ENCODE measurements at regions not wholly inside any gene's neighbourhood (a gene's known extent, or its start where the extent isn't known, plus 50 kb on each side); places are given as distances from the start of the nearest gene placed in this dataset.
"Not testable (repeated sequence)": the region's sequence is repeated elsewhere in the genome, so short reads cannot be mapped to it uniquely, and the experiment has no call there.

DNA sequence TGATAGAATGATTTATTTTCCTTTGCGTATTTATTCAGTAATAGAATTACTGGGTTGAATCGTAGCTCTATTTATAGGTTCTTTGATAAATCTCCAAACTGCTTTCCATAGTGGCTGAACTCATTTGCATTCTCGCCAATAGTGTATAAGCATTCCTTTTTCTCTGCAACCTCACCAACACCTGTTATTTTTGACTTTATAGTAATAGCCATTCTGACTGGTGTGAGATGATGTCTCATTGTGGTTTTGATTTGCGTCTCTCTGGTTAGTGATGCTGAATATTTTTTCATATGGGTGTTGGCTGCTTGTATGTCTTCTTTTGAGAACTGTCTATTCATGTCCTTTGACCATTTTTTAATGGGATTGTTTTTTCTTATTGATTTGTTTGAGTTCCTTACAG, 160.7 kb downstream of the MID1IP1 start:
- intact Hi-C loops (cut with DNase I; ENCODE audit: low total_unique reads): no loop called here
- no peak for DNase-seq
- TF ChIP-seq, protein P1, sequence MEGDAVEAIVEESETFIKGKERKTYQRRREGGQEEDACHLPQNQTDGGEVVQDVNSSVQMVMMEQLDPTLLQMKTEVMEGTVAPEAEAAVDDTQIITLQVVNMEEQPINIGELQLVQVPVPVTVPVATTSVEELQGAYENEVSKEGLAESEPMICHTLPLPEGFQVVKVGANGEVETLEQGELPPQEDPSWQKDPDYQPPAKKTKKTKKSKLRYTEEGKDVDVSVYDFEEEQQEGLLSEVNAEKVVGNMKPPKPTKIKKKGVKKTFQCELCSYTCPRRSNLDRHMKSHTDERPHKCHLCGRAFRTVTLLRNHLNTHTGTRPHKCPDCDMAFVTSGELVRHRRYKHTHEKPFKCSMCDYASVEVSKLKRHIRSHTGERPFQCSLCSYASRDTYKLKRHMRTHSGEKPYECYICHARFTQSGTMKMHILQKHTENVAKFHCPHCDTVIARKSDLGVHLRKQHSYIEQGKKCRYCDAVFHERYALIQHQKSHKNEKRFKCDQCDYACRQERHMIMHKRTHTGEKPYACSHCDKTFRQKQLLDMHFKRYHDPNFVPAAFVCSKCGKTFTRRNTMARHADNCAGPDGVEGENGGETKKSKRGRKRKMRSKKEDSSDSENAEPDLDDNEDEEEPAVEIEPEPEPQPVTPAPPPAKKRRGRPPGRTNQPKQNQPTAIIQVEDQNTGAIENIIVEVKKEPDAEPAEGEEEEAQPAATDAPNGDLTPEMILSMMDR (IDR thresholded peaks at IDR 0.05): no peak
- no peak for TF ChIP-seq POLR2A (IDR thresholded peaks at IDR 0.05)

DNA sequence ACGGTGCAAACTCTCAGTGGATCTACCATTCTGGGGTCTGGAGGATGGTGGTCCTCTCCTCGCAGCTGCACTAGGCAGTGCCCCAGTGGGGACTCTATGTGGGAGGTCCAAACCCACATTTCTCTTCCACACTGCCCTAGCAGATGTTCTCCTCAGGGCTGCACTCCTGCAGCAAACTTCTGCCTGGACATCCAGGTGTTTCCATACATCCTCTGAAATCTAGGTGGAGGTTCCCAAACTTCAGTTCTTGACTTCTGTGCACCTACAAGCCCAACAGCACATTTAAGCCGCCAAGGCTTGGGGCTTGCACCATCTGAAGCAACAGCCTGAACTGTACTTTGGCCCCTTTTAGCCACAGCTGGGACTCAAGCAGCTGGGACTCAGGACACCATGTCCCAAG, 162.0 kb downstream of the MID1IP1 start:
- DNase-seq; intact Hi-C loops (cut with DNase I; ENCODE audit: low total_unique reads); H3K4me1 ChIP-seq; H3K4me3 ChIP-seq; H3K27me3 ChIP-seq; H3K27ac ChIP-seq; H3K9me3 ChIP-seq; H3K36me3 ChIP-seq: not testable (repeated sequence)

More for the DNA sequence above, 160.7 kb downstream of the MID1IP1 start:
- H3K4me1 ChIP-seq: no peaks in the 10 kb centered on the region
- no peaks in the 10 kb centered on the region for H3K36me3 ChIP-seq
- H3K27me3 ChIP-seq: peaks cover 0 to 5% of the 10 kb centered on the region in 2 donors
- H3K27ac ChIP-seq: no peak overlapping the region
- H3K4me3 ChIP-seq: no peak overlapping the region
- H3K9me3 ChIP-seq: no peaks in the 10 kb centered on the region

DNA sequence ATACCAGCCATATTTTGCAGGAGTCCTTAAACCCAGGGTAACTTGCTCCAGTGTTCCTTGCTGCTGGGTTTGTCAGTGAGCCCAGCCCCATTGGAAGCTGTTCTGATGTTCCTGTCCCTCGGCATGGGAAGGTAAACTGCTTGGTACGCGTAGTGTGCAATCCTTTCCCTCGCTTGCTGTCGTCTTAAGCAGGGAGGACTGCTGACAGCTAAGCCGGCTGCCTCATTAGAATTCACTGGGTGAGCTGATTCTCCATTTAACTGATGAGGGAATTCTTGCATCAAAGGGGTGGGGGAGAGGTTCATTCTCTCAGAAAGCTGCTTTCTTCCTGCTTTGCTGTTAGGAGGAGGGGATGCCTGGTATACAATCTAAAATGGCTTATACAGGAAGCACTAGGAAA, 164.6 kb downstream of the MID1IP1 start:
- no peak for DNase-seq
- no peak overlapping the region for H3K4me3 ChIP-seq
- no peaks in the 10 kb centered on the region for H3K4me1 ChIP-seq
- H3K36me3 ChIP-seq: no peaks in the 10 kb centered on the region
- TF ChIP-seq, protein P1 (IDR thresholded peaks at IDR 0.05): no peak
- no peak for TF ChIP-seq POLR2A (IDR thresholded peaks at IDR 0.05)
- intact Hi-C loops (cut with DNase I; ENCODE audit: low total_unique reads): no loop called here
- peaks cover 0 to 5% of the 10 kb centered on the region in 2 donors for H3K27me3 ChIP-seq
- H3K9me3 ChIP-seq: no peaks in the 10 kb centered on the region
- no peak overlapping the region for H3K27ac ChIP-seq

DNA sequence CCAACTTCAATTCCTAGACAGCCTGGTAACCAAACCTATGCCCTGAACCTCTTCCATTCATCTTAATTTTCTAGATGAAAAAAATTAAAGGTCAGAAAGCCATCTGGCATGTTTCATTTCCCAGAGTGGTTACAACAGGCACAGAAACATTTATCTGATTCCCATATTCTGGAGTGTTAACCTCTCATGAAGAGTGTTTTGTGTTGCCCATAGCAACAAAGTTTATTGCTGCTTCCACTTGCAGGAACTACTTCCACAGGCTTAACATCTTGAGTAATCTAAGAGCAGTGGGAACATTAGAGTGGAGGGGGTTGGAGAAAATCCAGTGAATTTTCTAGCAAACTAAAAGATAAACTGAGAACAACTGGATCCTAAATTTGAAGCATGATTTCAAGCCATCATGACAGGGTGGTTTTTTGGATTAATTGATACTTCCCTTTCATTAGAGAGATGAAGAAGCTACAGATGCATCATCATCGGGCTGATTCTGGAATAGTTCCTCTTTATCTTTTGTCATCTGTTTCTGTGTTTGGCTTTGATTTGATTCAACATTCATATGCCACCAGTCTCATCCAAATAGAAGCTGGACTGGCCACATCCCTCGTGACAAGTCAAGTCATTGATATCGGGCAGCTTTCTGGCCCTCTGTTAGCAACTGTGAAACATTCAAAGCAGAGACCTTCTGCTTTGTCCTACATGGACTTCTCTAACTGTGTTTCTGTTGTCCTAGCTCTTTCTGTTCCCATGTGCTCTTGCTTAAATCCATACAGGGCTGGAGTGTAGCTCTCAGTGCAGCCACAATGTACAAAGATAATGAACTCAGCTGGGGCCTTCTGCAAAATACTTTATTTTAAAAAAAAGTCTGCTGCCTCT, 167.3 kb downstream of the MID1IP1 start:
- H3K27me3 ChIP-seq: no peaks in the 10 kb centered on the region
- no peak for TF ChIP-seq POLR2A (IDR thresholded peaks at IDR 0.05)
- TF ChIP-seq, protein P1 (IDR thresholded peaks at IDR 0.05): no peak
- no peak overlapping the region for H3K4me3 ChIP-seq
- no peak overlapping the region for H3K27ac ChIP-seq
- no peaks in the 10 kb centered on the region for H3K9me3 ChIP-seq
- no peaks in the 10 kb centered on the region for H3K4me1 ChIP-seq
- DNase-seq: no peak
- intact Hi-C loops (cut with DNase I; ENCODE audit: low total_unique reads): no loop called here
- H3K36me3 ChIP-seq: no peaks in the 10 kb centered on the region

DNA sequence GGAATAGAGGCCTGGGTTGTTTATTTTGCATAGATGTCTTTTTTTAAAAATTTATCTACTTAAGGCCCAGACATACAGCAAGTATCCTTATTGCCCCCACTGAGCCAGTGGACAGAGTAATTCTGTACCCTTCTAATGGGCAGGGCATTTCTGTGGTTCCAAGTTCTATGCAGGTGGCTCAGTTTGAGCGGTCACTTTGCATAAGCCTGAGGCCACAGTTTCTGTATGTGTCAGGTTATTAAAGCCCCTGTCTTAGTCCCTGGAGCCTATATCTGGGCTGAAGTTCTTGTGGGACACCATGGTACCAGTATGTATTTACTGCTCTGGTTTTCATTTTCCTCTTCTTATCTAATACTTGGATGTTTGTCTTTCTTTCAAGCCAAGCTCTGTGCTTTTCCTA, 168.8 kb downstream of the MID1IP1 start:
- Histone ChIP-seq H3K27ac (no peak overlapping the region), H3K9me3 (no peaks in the 10 kb centered on the region), H3K27me3 (no peaks in the 10 kb centered on the region), H3K4me1 (no peaks in the 10 kb centered on the region), H3K4me3 (no peak overlapping the region), H3K36me3 (no peaks in the 10 kb centered on the region)
- DNase-seq: no peak
- intact Hi-C loops (cut with DNase I; ENCODE audit: low total_unique reads): no loop called here
- TF ChIP-seq POLR2A (IDR thresholded peaks at IDR 0.05): no peak
- TF ChIP-seq, protein P1 (IDR thresholded peaks at IDR 0.05): no peak

All from uterus (tissue), 3 donors.